Stimulated activated naive CD8-positive, alpha-beta T cell treated with anti-CD3 and anti-CD28 coated beads, Interleukin-15, Interleukin-2, amounts not matched to agents 100 U/mL and 50 U/mL, for 24 hours (primary cell): ENCODE measurements at regions not wholly inside any gene's neighbourhood (a gene's known extent, or its start where the extent isn't known, plus 50 kb on each side); places are given as distances from the start of the nearest gene placed in this dataset.

Experiments
- ATAC-seq: fragments of 150-1000 bp; cut with Tn5 transposase; one replicate; pipeline ENCODE4 v1.10.0; 2021
- DNase-seq: peaks from one replicate; pipeline ENCODE4 v3.0.0; 2021

DNA sequence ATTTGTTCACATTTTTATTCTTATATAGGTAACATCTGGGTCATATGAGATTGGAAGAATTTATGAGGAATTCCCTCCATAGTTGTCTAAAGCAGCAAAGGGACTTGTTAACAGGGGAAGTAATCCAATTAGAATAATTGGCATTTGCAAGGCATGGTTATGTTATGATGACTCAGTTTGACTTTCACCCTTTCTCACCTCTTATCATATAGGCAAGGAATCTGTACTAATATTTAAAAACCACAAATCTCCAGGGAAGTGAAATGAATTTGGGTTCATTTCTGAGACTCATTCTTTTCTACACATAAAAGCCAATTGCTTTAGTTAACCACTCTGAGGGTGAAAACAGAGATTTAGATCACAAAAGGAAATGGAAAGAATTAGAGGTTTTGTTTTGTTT, 281.5 kb upstream of the DKK2 start:
- DNase-seq (no peak), ATAC-seq (no peak)

DNA sequence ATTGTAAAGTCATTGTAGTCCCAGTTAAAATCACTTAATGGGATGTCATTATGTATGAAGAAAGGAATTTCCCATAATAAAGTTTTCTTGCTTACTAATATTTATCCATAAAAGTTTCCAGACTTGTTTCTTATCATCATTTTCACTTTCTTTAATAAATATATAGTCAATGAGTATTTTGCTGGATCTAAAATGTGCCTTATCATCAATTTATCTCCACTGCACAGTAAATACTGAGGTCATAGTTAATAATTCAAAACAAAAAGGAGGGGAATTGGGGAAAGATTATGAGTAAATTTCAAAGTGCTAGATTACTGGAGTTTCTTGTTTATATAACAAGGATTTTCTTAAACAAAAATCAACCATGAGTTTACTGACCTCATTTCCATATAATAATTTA, 279.5 kb upstream of the DKK2 start:
- DNase-seq (no peak), ATAC-seq (no peak)

DNA sequence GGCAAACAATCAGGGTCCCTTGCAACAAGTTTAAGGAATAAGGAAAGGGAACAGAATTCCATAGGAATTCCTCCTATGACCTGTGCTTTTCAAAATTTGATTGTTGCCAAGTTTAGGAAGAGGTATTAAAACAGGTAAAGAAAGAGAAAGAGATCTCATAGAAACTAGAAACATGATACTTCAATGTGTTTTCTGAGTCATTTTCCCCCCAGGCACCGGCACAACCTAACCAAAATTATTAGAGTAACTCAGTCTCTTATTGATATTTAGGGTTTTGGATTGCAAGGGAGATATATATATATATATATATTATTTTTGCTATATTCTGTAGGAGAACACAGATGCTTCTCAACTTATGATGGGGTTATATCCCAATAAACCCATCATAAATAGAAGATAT, 278.0 kb upstream of the DKK2 start:
- ATAC-seq = no peak

DNA sequence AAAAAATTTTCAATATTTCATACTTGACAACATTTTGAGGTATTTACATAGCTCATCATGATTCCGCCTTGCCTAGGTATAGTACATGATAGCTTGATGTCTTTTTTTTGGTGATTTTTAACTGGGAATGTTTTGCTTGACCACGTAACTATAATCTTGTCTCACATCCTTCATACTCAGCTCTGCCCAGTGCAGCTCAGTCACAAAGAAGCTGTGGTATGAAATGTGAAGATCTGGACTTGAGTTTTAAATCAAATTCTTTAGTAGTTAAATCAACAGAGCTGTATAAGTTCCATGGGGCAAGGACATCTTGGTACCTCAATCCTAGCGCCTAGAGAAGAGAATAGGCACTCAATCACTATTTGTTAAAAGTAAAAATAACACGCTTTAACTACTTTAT, 276.3 kb upstream of the DKK2 start:
- ATAC-seq = no peak
- no peak for DNase-seq

More for the DNA sequence above, 278.0 kb upstream of the DKK2 start:
- DNase-seq = no peak

DNA sequence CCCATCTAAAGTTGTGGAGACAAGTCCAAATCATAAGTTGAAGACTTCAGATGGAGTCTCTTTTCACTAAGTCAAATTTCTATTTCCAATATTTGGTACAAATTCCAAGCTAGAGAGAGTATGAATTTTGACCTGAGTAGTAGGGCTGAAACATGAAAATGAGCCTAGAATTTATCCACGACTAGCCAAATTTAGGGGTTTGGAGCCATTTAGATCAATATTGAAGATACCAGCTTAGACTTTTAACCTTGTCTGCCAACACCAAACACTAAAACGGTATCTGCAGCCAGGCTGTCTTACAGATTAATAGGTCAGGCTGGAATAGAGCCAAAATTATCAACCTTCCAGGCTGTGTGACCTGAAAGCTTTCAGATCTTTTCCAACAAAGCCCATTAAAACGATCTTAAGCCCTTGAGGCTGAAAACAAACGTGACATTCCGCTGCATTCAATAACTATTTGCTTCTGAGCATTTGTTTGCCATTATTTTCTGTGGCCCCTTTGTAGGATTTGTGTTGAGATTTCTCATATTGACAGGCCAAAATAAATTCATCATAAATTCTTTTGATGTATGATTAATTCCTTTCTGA, 268.7 kb upstream of the DKK2 start:
- DNase-seq (no peak), ATAC-seq (no peak)

DNA sequence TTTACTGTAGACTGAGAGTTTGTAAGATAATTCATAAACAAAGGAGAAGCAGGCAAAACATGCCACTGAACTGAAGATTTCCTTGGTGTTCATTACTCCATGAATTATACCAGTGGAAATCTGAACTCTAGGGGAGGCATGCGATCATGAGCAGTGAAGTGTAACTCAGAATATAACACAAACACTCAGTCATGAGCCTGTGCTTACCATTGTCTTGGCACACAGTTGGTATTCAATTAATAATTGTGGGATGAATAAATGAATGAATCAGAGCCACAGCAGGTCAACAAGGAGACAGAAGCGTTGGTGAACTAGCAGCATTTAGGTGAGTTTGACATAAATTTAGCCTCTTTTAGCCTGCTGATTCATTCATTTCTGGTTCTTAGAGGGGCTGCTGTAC, 263.5 kb upstream of the DKK2 start:
- DNase-seq (no peak), ATAC-seq (no peak)

DNA sequence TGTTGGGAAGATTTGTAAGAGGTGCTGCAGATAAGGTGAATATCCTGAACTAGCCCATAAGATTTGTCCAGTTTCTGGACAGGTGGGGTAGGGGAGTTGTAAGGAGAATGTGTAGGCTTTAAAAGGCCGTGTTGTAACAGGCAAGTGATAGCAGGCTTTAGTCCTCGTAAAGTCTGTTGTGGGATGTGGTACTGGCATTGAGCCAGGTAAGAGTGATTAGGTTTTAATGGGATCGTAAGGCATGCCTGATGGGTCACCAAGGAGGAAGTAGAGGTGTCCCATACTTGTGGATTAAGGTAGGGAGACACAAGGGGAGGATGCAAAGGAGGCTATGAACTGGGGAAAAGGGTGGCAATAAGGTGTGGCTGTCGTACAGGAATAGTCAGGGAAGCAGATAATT, 256.9 kb upstream of the DKK2 start:
- ATAC-seq (no peak), DNase-seq (no peak)

DNA sequence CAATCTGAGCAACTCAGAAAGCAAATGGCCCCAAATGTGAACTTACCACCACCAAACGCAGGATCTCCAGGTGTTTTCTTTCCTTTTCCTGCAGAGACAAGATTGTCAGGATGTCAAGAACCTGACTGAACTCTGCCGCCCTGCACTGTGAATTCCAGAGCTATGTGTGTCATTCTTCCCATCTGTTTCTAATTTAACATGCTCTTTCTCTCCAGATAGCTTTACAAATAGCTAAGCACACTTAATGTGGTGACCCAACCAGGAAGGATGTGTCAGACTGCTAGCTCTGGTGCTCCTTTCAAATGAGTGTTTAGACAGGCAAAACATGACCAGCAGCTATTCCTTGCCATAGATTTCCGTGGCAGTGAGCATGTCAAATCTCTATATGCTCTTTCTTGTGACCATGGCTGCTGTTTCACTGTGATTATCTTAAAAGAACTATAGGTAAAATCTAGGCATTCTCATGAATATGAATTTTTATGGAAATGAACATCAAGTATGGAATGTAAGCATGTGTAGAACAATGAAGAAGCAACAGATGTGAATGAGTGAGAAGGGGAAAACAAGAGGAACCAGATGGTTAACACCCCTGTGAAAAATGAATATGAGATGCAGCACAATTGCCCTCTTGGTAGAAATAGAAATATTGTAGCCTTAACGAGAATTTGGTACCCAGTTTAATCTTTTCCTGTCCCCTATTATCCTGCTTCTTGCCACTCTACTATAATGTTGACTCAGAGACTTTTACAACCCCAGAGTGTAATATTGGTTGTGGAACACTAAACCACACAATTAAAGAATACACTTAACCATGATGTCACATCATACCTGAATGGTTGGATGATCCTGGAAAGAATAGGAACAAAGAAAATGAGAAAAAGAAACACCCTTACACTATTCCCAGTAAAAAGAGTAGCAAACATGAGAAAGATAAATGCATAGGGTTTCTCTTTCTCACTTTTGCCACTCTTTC, 247.8 kb upstream of the DKK2 start:
- DNase-seq (no peak), ATAC-seq (no peak)

DNA sequence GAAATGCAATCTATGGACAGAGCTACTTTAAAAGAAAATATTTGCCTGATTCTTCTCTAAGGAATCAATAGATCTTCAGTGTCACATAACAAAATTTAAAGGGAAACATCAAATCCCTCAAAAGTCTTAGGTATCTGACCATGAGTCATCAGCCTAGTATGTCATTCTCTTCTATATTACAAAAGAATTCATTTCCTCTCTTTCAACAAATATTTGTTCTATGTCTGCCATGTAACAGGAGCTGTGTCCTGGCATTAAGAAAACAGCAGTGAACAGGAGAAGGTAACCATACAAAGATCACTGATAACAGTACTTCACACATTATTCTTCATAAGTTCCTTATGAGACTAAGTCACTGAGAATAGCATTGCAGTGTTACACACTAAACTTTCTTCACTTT, 243.6 kb upstream of the DKK2 start:
- no peak for ATAC-seq
- no peak for DNase-seq

DNA sequence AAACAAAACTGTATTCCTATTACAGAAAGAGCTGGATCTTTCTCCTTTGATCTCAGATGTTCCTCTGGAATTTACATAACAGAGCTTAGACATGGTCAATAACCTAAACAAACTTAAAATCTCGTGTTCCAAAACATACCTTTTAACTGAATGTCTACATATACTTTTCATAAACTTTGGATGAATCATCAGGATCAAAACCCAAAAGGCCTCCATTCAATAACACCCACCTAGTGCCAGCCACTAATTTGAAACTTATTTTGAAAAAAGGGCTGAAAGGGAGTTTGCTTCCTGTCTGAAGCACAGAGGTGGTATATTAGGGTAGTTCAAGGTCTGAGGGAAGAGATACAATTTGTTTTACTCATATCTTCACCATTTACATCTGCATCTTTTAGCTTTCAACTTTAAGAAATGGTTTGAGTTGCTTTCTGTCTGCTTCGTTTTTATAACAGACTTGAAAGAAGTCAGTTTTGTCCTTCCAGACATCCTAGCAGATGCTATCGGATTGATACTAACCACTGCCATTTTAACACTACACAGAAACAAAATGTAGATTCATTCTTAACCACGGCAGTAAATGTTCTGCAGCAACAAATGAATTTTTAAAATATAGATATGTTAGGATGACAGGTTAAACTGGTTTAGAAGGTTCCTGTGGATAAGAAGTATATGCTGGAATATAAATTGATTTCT, 242.8 kb upstream of the DKK2 start:
- DNase-seq = no peak
- ATAC-seq = no peak

DNA sequence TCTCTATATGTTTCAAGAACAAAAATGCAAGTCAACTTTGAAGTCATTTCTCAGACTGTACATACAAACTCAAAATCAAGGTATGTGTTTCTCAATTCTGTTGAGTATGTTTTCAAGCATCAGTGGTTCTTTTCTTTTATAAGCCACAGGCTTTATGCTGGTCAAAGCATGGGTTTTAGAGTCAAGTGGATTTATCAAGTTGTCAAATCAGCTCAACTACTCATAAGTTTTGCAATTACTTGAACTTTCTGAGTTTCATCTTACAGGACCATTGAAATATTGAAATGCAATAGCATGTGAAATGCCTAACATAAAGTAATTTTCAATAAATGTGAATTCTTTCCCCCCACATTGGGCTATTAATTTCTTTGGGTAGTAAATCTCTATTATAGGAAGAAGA, 239.9 kb upstream of the DKK2 start:
- no peak for ATAC-seq

DNA sequence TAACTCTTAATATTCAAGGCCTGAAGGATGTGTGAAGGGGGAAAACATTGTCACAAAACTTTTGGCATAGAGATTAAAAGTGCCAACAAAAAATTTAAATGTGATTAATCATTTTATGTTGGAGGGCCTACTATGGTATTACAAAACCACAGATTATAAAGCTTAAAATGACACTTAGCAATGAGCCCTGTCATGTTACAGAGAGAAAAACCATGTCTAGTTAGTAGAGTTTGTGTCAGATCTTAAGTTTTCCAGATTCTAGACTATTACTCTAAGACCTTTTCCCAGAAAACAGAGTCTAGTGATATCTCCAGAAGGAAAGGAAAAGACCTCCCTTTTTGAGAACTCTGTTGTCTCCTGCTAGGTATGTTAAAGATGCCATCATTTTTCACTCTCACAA, 239.1 kb upstream of the DKK2 start:
- no peak for ATAC-seq
- no peak for DNase-seq

More for the DNA sequence above, 239.9 kb upstream of the DKK2 start:
- no peak for DNase-seq

DNA sequence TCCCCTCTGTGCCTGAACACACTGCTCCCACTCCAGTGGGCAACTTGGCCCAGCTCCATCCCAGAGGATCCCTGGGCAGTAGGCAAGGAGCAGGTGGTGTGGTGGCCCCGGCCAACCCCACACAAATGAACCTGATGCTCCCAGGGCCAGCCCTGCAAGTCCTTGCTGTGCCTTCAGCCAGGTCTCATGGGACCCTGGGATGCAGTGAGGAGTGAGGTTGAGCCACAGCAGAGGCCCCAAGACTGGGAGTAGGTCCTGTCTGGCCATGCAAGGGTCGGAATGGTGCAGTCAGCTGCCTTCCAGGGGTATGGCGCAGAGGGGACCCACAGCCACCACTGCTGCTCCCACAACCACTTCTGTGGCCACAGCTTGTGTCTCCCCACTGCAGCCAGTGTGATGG, 234.5 kb upstream of the DKK2 start:
- no peak for DNase-seq

DNA sequence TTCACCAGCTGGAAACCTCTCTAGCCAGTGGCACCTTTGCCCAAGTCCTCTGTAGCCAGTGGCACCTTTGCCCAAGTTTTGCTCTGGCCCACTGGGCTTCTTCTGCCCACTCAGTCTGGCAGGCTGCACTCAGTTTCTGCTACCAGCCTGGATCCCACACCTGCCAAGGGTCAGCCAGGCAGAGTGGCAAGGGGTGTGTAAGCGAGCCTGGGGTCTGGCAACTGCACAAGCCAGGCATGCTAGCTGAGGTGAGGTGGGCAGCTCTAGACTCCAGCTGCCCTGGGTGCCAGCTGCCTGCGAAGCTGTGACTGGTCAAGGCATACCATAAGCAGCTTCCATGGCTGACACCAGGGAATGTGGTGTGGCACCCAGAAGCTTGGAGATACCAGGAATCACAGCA, 233.1 kb upstream of the DKK2 start:
- peak; percentile 59 for ATAC-seq

More for the DNA sequence above, 234.5 kb upstream of the DKK2 start:
- ATAC-seq = no peak

DNA sequence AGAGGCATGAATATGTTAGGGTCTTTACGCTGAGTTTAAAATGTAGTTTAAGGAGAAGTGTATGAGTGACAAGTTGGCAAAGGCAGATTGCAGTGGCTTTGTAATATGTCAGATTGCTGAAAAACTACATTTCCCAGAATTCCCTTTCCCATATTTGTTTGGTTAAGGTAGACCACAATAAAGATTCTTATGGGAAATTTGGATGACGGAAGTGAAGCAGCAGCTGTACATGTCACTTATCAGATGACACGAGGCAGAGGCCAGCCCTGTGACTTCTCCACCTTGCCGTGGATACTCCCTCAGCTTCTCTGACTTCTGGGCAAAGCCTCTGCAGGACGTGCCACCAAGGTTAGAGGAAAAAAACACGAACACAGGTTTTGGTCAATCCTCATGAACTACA, 229.7 kb upstream of the DKK2 start:
- DNase-seq = no peak
- no peak for ATAC-seq

More for the DNA sequence above, 233.1 kb upstream of the DKK2 start:
- no peak for DNase-seq

DNA sequence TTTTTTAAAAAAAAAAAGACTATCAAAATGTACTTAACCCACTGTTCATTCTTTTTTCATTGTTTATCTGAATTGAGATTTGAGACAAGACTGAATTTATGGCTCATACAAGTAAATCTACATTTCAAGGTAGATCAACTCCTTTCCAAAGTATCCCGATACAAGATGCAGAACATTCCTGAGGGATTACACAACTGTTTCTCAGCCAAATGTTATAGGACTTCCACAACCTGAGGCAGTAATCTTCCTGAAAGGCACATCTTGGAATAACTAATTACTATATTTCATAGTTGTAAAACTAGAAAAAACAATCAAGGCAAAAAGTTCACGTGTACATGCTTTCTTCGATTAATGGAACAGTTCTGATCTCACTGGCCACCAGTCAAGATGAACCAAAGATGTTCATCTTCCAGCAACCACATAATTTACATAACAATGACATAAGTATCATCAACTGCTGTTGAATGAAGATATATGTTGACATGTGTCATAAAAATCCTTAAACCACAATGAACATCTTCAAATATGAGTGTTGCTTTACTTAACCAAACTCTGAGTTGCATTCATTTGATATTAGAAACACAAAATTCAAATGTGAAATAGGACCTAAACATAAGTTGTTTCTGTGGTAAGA, 225.2 kb upstream of the DKK2 start:
- ATAC-seq (no peak), DNase-seq (no peak)

DNA sequence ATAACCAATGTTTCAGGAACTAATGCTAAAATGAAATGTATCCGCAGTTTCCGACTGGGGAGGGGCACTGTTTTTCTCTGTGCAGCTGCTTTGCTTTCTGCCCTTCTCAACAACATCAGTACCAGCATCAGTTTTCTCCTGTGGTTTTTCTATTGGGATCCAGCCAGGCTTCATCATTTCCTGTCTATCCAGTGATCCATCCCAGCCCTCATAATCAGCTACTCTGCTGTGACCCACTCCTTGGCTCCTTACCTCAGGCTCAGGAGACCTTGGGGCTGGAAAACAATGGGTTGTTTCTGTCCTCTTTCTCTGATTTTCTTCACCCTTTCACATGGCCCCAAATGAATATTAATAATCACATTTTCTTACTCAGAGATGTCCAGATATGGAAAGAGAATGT, 222.2 kb upstream of the DKK2 start:
- DNase-seq (no peak), ATAC-seq (no peak)

DNA sequence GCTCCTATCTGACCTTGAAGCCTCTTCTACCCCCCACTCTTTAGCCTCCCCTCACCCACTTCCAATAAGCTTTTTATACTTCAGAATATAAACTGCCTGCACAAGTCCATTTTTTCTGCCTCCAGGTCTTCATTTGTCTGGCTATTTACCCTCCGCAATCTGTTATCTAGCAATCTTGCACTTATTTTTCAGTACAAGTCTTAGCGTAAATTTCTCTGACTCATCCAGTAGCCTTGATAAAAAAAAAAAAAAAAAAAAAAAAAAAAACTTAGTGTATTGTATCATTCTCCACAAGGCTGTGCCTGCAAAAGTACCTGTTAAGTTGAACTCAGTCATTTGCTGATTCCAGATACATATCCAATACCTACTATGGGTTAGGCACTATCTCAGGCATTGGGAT, 219.5 kb upstream of the DKK2 start:
- no peak for ATAC-seq

DNA sequence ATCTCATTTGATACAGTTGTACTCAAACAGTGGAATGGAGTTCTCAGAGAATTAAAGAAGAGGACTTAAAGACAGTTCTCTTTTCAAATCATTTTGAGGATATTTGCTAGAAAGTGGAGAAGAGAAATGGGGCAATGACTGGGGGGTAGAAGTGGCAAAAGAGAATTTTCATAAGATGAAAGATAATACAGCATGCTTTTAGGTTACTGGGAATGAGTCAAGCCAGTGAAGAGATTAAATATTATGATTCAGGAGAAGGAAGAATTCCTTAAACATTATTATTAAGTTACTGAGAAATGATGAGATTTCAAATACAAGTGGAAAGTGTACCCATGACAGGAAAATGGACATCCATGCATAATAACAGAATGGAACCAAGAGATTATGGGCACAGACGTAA, 219.0 kb upstream of the DKK2 start:
- ATAC-seq (no peak), DNase-seq (no peak)

More for the DNA sequence above, 219.5 kb upstream of the DKK2 start:
- DNase-seq = no peak

DNA sequence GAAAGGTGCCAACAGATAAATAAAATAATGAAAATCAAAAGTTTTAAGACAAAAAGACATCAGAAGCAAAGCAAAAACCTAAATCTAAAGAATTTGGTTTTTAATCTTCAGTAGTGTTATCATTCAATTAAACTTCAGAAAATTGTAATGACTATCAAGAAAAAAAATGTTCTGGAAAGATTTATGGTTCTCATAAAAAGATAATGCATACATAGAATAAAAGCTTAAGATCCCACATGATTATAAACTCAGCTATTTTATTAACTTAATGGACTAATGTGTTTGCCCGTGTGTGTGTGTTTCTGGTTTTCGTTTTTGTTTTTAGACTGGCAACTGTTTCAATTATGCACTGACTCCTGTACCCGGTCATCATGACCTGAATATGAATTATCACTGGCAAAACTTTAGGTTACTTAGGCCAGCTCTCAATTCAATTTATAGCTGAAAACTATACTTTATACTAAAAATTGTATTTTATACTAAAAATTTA, 217.5 kb upstream of the DKK2 start:
- ATAC-seq = no peak
- DNase-seq = no peak

DNA sequence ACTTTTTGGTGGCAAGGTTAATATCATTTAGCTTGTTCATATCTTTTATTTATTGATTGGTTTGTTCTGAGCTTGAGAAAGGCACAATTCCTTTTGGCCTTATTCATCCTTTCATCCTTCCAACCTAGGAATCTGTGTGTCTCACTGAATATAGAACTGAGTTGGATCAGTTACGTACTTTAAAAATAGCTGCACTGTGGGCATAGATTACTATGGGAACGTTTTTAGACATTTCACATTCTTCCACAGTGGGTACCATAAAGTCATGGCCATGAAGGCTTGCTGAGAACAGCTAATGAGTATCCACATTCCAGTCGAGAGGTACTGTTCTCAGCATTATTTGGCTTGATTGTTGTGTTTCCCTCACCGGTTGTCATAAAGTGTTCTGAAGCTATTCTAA, 217.0 kb upstream of the DKK2 start:
- ATAC-seq (no peak), DNase-seq (no peak)

DNA sequence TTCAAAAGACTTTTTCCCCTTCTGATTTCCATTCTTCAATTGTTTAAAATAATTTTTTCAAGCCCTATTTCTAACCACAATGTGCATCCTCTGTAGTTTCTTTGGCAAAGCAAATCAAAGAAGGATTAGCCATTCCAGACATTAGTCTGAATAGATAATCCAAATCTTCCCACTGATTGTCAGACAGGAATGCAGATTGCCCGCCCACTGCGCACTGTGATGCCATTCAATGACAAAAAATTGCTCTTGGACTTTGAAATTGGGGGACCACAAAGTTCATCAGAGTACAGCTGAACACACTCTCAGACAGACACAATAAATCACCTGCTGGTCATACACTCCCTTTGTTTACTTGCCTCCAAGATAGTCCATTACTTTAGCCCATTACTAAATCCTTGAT, 216.5 kb upstream of the DKK2 start:
- no peak for ATAC-seq

DNA sequence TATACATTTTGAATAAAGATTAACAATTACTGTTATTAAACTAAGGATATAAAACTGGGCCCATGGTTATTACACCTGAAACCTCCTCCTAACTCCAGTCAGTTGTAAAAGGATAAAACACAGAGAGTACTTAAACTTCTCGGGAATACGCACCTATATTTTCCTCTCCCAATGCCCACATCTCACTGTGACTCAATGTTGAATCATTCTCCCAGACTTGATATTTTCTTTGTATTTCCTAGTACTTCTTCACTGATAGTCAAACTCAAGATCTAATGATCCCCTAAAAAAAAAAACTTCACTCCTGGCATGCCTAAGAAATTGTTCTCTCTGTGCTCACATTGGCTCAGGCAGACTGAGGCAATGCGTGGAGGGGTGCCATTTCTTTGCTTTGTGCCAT, 212.5 kb upstream of the DKK2 start:
- DNase-seq (no peak), ATAC-seq (no peak)

More for the DNA sequence above, 216.5 kb upstream of the DKK2 start:
- DNase-seq = no peak
